ENCODE measurements at regions not wholly inside any gene's neighbourhood (a gene's known extent, or its start where the extent isn't known, plus 50 kb on each side); places are given as distances from the start of the nearest gene placed in this dataset.

GRCh38 chr18:41548521-41549260 lies 406.3 kb upstream of the PIK3C3 start:
- H3K4me3 ChIP-seq: no peak overlapping the region
- H3K4me1 ChIP-seq: no peaks in the 10 kb centered on the region
- H3K36me3 ChIP-seq: no peaks in the 10 kb centered on the region
- TF ChIP-seq POLR2A (IDR thresholded peaks at IDR 0.05): no peak
- no peak for TF ChIP-seq CTCF (IDR thresholded peaks at IDR 0.05)
- no peak for DNase-seq
- H3K27ac ChIP-seq: no peak overlapping the region
- H3K9me3 ChIP-seq: no peaks in the 10 kb centered on the region
- no peaks in the 10 kb centered on the region for H3K27me3 ChIP-seq

GRCh38 chr18:41545091-41545888 lies 409.7 kb upstream of the PIK3C3 start:
- Histone ChIP-seq H3K4me3 (no peak overlapping the region), H3K27ac (no peak overlapping the region), H3K27me3 (no peaks in the 10 kb centered on the region), H3K4me1 (no peaks in the 10 kb centered on the region), H3K9me3 (no peaks in the 10 kb centered on the region), H3K36me3 (no peaks in the 10 kb centered on the region)
- TF ChIP-seq POLR2A (IDR thresholded peaks at IDR 0.05) (no peak), CTCF (IDR thresholded peaks at IDR 0.05) (no peak)
- DNase-seq: no peak

GRCh38 chr18:41543815-41544214 lies 411.2 kb upstream of the PIK3C3 start:
- no peaks in the 10 kb centered on the region for H3K9me3 ChIP-seq
- no peaks in the 10 kb centered on the region for H3K36me3 ChIP-seq
- DNase-seq: no peak
- no peak overlapping the region for H3K4me3 ChIP-seq
- H3K4me1 ChIP-seq: no peaks in the 10 kb centered on the region
- no peaks in the 10 kb centered on the region for H3K27me3 ChIP-seq
- no peak overlapping the region for H3K27ac ChIP-seq
- TF ChIP-seq POLR2A (IDR thresholded peaks at IDR 0.05): no peak
- TF ChIP-seq CTCF (IDR thresholded peaks at IDR 0.05): no peak

GRCh38 chr18:41540237-41540871 lies 414.7 kb upstream of the PIK3C3 start:
- TF ChIP-seq POLR2A (IDR thresholded peaks at IDR 0.05) (no peak), CTCF (IDR thresholded peaks at IDR 0.05) (no peak)
- Histone ChIP-seq H3K4me1 (no peaks in the 10 kb centered on the region), H3K27ac (no peak overlapping the region), H3K9me3 (no peaks in the 10 kb centered on the region), H3K36me3 (no peaks in the 10 kb centered on the region), H3K27me3 (no peaks in the 10 kb centered on the region), H3K4me3 (no peak overlapping the region)
- no peak for DNase-seq

- H3K36me3 ChIP-seq: no peaks in the 10 kb centered on the region
- no peaks in the 10 kb centered on the region for H3K4me1 ChIP-seq
Measured at GRCh38 chr18:41538751-41539150, 416.3 kb upstream of the PIK3C3 start.

More at GRCh38 chr18:41538751-41539150, 416.3 kb upstream of the PIK3C3 start:
- Histone ChIP-seq H3K4me3 (no peak overlapping the region), H3K27me3 (no peaks in the 10 kb centered on the region), H3K9me3 (no peaks in the 10 kb centered on the region), H3K27ac (no peak overlapping the region)
- TF ChIP-seq CTCF (IDR thresholded peaks at IDR 0.05): no peak
- no peak for TF ChIP-seq POLR2A (IDR thresholded peaks at IDR 0.05)
- no peak for DNase-seq

All from Peyer's patch (tissue), 4 donors.